Tibial nerve (tissue), 4 donors: ENCODE measurements at regions not wholly inside any gene's neighbourhood (a gene's known extent, or its start where the extent isn't known, plus 50 kb on each side); places are given as distances from the start of the nearest gene placed in this dataset.
A peak's percentile ranks its signal among the peaks of the same experiment; 100 is the strongest.

ENCODE experiments used
- DNase-seq, 2 donors: peaks; one replicate each; pipeline ENCODE4 v3.0.0-alpha.2; 2019; ENCODE audit warnings: low spot score in 2 of 2
- H3K27ac ChIP-seq, 4 donors: fragments of 200-600 bp; sonication (generic) in 3 of 4; one replicate each; pipeline ENCODE4 v1.5.1; 2017 to 2019; ENCODE audit warnings: mild to moderate bottlenecking in 1 of 4
- H3K27me3 ChIP-seq, 2 donors: fragments of 200-600 bp; sonication (generic) in 1 of 2; one replicate each; pipeline versions ENCODE4 v1.5.1 to v1.6.0; 2017 to 2019
- H3K36me3 ChIP-seq, 3 donors: fragments of 200-600 bp; sonication (generic); one replicate each; pipeline ENCODE4 v1.5.1; 2018 to 2019
- H3K4me1 ChIP-seq, 4 donors: fragments of 200-600 bp; sonication (generic) in 3 of 4; one replicate each; pipeline ENCODE4 v1.5.1; 2017 to 2019
- H3K4me3 ChIP-seq, 4 donors: fragments of 200-600 bp; sonication (generic) in 3 of 4; one replicate each; pipeline ENCODE4 v1.5.1; 2017 to 2019; ENCODE audit warnings: mild to moderate bottlenecking in 1 of 4, moderate library complexity in 1 of 4
- H3K9me3 ChIP-seq, 4 donors: fragments of 200-600 bp; sonication (generic) in 3 of 4; one replicate each; pipeline ENCODE4 v1.5.1; 2017 to 2019
- CTCF ChIP-seq, 5 experiments: fragments of 200-600 bp in 3 of 5; fragments of 450-650 bp in 2 of 5; sonication (generic) in 3 of 5; IDR thresholded peaks; one replicate each; pipeline ENCODE4 v1.5.1; 2016 to 2019; ENCODE audit warnings: antibody characterized with exemption in 5 of 5, mild to moderate bottlenecking in 3 of 5, moderate library complexity in 2 of 5
- EP300 ChIP-seq, 2 donors: sonication (generic); formaldehyde crosslinking; IDR thresholded peaks; one replicate each; pipeline ENCODE4 v1.6.1; 2017; ENCODE audit warnings: antibody characterized with exemption in 2 of 2, mild to moderate bottlenecking in 1 of 2
- POLR2A ChIP-seq, 2 donors: fragments of 450-650 bp; IDR thresholded peaks; one replicate each; pipeline ENCODE4 v1.6.1; 2017; ENCODE audit warnings: antibody characterized with exemption in 2 of 2, mild to moderate bottlenecking in 2 of 2, moderate library complexity in 2 of 2
- WGBS, 2 donors: methylation state at CpG; one replicate each; pipeline ENCODE4 v1.1.5; 2018; 5-methylcytosine and 5-hydroxymethylcytosine counted together

GRCh38 chr7:91329571-91329970 is 65.3 kb downstream of the FZD1 start:
- Histone ChIP-seq H3K27me3 (no peaks in the 10 kb centered on the region), H3K9me3 (no peaks in the 10 kb centered on the region), H3K36me3 (no peaks in the 10 kb centered on the region), H3K4me1 (peaks cover 0 to 38% (median 4%) of the 10 kb centered on the region in 4 donors), H3K27ac (no peak overlapping the region), H3K4me3 (no peak overlapping the region)
- DNase-seq = no peak
- TF ChIP-seq EP300 (IDR thresholded peaks at IDR 0.05) (no peak), POLR2A (IDR thresholded peaks at IDR 0.05) (no peak), CTCF (IDR thresholded peaks at IDR 0.05) (no peak)

- no peak overlapping the region for H3K4me3 ChIP-seq
- DNase-seq = no peak
- no peaks in the 10 kb centered on the region for H3K36me3 ChIP-seq
- H3K9me3 ChIP-seq = no peaks in the 10 kb centered on the region
- H3K27me3 ChIP-seq = no peaks in the 10 kb centered on the region
- H3K4me1 ChIP-seq = peaks cover 0 to 32% (median 4%) of the 10 kb centered on the region in 4 donors
- peak overlapping the region in 1 of 4 donors; percentile 60 for H3K27ac ChIP-seq
- TF ChIP-seq CTCF (IDR thresholded peaks at IDR 0.05) (no peak), POLR2A (IDR thresholded peaks at IDR 0.05) (no peak), EP300 (IDR thresholded peaks at IDR 0.05) (no peak)
- 32 to 37% methylated on average over 2 of the region's 2 CpGs for WGBS, 2 donors
Measured at GRCh38 chr7:91330191-91330808, 66.1 kb downstream of the FZD1 start.

- WGBS, 2 donors = 44 to 52% methylated on average over 3 of the region's 3 CpGs
- Histone ChIP-seq H3K27ac (peak overlapping the region in 1 of 4 donors; percentile 60), H3K4me3 (no peak overlapping the region), H3K9me3 (no peaks in the 10 kb centered on the region), H3K4me1 (peaks cover 0 to 27% (median 3%) of the 10 kb centered on the region in 4 donors), H3K36me3 (no peaks in the 10 kb centered on the region), H3K27me3 (no peaks in the 10 kb centered on the region)
- no peak for DNase-seq
- TF ChIP-seq EP300 (IDR thresholded peaks at IDR 0.05) = peak in 1 of 2 donors; percentile 29
- TF ChIP-seq POLR2A (IDR thresholded peaks at IDR 0.05) = no peak
Measured at GRCh38 chr7:91330866-91331265, 66.6 kb downstream of the FZD1 start.

- no peaks in the 10 kb centered on the region for H3K9me3 ChIP-seq
- no peaks in the 10 kb centered on the region for H3K36me3 ChIP-seq
- TF ChIP-seq CTCF (IDR thresholded peaks at IDR 0.05) (no peak), EP300 (IDR thresholded peaks at IDR 0.05) (no peak), POLR2A (IDR thresholded peaks at IDR 0.05) (no peak)
- no peaks in the 10 kb centered on the region for H3K27me3 ChIP-seq
- H3K27ac ChIP-seq = no peak overlapping the region
- no peaks in the 10 kb centered on the region for H3K4me1 ChIP-seq
- H3K4me3 ChIP-seq = no peak overlapping the region
- no peak for DNase-seq
- 93 to 100% methylated on average over 2 of the region's 2 CpGs for WGBS, 2 donors
Measured at GRCh38 chr7:91336106-91336505, 71.9 kb downstream of the FZD1 start.

GRCh38 chr7:91338226-91339020 is 74.2 kb downstream of the FZD1 start:
- no peak overlapping the region for H3K4me3 ChIP-seq
- H3K36me3 ChIP-seq = no peaks in the 10 kb centered on the region
- 88 to 97% methylated on average over 3 of the region's 3 CpGs for WGBS, 2 donors
- no peaks in the 10 kb centered on the region for H3K9me3 ChIP-seq
- DNase-seq = no peak
- no peak overlapping the region for H3K27ac ChIP-seq
- H3K27me3 ChIP-seq = no peaks in the 10 kb centered on the region
- no peak for TF ChIP-seq CTCF (IDR thresholded peaks at IDR 0.05)
- no peak for TF ChIP-seq POLR2A (IDR thresholded peaks at IDR 0.05)
- peaks cover 0 to 4% (median 0%) of the 10 kb centered on the region in 4 donors for H3K4me1 ChIP-seq
